RPMI7951 (cell line): ENCODE measurements at regions not wholly inside any gene's neighbourhood (a gene's known extent, or its start where the extent isn't known, plus 50 kb on each side); places are given as distances from the start of the nearest gene placed in this dataset.
"Not testable (repeated sequence)": the region's sequence is repeated elsewhere in the genome, so short reads cannot be mapped to it uniquely, and the experiment has no call there.

ENCODE experiments used
- DNase-seq: peaks from one replicate; pipeline ENCODE4 v3.0.0-alpha.2; 2012; ENCODE audit warnings: low read depth

DNA sequence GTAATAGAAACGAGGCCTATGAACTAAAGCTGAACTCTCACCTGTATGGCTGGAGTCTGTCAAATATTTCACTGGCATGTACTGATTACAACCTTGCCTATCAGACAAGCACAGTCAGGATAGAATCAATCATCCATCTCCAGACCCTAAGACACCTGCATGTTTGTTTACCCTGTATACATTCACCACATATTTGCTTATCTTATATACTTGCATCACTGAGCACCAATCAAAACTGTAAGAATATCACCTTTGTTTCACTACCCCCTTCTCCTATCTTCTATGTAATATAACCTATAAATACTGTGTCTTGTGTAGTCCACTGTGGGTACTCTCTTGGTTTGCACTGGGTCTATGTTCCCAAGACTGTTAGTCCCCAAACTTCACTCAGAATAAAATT lies 1085.7 kb downstream of the TAF11L14 start:
- DNase-seq: no peak

DNA sequence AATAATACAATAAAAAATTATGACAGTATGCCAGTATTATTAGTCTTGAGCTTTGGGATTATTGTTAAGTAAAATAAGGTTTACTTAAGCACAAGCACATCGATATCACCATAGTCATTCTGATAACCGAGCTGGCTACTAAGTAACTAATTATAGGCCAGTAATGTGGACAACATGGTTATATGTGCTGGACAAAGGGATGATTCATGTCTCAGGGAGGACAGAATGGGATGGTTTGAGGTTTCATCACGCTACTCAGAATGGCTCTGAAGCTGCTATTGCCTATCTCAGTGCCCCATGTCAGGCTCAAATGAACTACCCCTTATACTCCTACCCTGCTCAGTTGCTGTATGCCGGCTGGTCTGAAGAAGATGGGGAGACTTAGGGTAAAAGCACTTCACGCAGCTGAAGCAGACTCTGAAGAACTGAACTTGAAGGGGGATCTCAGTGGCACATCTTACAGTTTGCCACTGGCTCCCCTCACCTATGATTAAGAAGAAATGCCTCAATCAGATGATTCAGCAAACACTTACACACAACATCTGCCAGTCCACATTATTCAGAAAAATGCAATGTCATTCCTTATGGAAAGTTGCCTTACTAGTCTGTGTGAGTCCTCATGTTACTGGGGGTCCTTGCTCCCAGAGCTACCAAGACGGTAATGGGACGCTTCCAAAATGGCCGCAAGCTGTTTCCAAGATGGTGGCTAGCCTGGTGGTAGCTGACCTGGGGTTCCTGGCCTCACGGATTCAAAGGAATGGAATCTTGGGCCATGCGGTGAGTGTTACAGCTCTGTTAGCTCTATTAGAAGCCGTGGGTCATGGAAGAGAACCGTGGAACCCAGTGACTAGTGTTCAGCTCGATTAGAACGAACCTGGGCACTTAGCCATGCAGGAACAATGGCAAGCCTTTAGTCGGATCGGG lies 1098.6 kb downstream of the TAF11L14 start:
- peak; percentile 13 for DNase-seq

DNA sequence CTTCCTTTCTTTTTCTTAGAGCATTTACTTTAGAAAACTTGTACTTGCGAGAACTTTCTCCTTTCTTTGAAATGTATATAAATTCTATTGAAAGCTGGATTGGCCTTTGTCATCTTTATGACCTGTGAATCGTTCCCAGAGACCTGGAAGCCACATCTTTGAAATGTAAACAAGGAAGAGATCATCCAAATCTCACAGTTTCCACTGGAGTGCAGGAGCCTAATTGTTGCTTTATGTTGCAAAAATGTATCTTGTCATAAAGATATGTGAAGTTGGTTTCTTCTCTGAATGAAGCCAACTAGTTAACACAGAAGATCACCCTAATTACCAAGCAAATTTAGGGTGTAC lies 1101.8 kb downstream of the TAF11L14 start:
- DNase-seq: no peak

DNA sequence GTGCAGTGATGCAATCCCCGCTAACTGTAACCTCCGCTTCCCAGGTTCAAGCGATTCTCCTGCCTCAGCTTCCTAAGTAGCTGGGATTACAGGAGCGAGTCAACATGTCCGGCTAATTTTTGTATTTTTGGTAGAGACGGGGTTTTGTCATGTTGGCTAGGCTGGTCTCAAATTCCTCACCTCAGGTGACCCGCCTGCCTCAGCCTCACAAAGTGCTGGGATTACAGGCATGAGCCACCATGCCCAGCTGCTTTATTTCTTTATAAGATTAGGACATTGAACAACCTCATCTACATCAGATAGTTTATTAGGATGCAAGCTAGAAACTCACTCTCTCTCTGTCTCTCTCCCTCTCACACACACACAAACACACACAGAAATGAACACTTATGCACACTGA lies 1102.5 kb downstream of the TAF11L14 start:
- DNase-seq: not testable (repeated sequence)

DNA sequence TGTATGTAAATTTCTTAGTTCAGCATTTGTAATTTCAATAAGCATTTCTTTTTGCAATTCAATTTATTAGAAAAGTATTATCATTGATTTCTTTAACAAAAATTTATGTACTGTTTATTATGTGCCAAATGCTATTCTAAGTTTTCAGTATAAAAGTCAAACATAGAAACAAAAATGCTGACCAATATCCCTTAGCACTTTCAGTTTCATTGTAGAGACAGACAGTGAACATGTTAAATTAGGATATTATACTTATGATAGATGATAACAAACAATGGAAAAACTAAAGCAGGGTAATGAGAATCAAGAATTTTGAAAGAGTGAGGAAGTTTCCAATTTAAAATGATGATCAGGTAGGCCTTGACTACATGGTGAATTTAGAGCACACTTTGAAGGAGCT lies 1106.0 kb downstream of the TAF11L14 start:
- DNase-seq: no peak

DNA sequence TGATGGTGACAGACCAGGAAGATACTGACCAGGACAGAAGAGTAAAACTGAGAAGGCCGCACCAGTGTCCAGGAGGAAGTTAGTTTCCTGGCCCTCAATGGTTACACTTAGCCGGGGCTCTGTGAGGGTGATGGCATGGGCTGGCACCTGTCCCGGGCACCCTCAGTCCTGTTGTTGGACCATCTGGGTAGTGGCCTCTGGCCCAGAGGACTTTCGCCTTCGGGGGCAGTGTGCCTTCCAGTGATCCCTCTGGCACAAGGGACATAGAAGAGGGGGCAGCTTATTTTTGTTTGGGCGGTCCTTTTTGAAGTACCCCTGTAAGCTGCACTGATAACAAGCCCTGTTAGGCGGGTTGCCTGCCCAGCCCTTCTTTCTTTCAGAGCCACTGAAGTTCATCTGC lies 1108.6 kb downstream of the TAF11L14 start:
- DNase-seq: no peak

DNA sequence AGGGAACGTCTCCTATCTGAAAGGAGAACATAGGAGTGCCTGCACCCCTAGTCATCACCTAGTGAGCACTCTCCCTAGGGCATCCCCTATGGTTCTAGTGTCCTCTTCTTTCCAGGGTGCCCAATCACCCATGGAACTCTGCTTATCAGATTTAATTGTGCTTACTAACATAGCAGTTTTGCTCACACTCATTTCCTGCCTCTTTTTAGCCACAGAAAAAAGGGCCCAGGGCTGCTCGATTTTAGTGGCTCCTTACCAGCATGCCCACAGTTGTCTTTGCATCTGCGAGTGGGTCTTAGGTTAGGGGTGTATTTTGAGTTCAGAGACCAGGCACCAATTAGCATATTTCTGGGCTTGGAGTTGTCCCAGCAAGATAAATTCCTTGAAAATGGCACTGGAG lies 1110.2 kb downstream of the TAF11L14 start:
- peak; percentile 2 for DNase-seq

DNA sequence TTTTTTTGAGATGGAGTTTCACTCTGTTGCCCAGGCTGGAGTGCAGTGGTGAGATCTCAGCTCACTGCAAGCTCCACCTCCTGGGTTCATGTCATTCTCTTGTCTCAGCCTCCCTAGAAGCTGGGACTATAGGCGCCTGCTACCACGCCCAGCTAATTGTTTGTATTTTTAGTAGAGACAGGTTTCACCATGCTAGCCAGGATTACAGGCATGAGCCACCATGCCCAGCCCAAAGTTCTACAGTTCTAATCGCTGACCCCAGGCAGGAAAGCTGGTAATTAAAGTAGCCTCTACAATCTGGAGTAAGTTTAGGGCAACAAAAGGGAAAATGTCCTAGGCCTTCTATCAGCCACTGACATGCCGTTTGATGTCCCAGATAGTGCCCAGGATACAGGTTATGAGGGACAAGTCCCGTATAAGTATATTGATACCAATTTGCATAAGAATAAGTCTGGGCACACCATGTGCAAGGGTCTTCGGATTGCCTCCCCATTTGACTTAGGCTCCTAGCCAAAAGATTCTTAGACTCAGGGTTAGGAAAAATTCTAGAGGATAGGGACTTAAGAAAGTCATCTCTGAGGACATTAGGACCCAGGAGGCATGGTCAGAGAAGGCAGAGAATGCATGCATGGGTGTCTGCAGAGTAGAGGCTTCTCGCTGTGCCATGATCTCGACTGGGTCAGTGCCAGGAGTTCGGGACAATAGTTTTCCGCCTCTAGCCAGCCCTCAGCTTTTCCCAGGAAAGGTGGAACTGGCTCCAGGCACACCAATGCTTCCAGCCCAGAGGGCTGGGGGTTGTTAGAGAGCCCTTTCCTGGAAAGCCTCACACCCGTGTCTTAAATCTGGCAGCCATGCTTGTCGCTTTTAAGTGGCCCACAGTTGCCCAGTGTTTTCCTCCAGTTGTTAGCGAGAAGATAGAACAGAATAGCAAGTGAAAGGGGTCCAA lies 1111.1 kb downstream of the TAF11L14 start:
- peak; percentile 55 for DNase-seq

DNA sequence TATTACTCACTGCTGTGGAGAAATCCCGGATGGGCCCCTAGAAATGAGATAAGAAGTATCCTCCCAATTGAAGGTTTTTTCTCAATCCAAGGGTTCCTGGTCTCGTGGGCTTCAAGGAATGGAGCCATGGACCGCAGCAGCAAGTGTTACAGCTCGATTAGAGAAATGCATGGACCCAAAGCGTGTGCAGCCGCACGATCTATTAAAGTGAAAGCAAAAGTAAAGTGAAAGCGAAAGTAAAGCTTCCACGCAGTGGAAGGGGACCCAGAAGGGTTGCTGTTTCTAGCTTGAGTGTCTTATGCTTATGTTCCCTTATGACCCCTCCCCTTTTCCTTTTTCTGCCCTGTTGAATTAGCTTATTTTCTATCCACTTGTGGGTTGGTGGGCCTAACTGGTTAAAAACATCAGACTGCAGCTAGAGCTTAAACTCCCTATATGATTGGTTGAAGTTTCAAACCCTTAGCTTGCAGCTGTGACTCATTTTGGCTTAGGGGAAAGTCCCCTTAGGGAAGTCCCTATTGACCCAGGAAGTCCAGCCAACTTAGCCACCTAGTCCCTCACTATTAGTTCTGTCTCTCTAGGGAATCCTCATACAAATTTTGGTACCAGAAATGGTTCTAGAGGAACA lies 1111.8 kb downstream of the TAF11L14 start:
- peak; percentile 79 for DNase-seq

DNA sequence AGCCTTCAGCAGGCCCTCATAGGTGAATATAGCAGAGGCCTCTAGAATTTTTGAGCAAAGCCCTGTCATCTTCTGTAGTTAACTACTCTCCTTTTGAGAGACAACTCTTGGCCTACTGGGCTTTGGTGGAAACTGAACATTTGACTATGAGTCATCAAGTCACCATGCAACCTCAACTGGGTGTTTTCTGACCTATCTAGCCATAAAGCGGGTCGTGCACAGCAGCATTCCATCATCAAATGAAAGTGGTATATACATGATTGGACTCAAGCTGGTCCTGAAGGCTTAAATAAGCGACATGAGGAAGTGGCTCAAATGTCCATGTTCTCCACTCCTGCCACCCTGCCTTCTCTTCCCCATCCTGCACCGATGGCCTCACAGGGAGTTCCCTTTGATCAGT lies 1115.5 kb downstream of the TAF11L14 start:
- no peak for DNase-seq

DNA sequence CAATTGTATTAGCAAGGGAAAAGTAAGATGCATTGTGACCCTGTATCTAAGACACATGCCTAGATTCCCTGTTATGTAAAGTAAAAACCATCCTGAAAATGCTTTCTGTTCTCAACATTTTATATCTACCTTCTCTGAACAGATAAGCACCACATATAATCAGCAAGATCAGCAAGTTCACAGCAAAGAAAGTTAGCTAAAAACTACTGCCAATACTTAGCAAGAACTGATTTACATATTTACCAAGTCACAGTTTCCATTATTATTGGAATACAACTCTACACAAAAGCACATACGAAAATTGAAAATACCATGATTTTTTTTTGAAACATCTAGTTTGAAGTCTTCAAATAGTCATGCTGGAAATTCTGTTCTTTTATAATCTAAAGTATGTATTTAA lies 1118.1 kb downstream of the TAF11L14 start:
- no peak for DNase-seq

DNA sequence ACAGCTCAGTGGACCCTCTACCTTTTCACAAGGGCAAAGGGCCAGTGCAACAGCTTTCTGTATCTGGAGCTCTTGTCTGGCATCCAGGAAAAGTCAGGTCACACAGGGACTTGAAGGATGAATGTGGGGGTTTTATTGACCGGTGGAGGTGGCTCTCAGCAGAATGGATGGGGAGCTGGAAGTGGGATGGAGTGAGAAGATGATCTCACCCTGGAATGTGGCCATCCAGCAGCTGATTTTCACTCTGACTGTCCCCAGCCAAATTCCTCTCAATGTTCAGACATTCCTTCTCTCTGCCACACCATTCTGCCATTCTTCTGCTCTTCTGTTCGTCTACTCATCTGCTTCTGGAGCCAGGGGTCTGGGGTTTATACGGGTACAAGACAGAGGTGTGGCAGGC lies 1119.9 kb downstream of the TAF11L14 start:
- no peak for DNase-seq

DNA sequence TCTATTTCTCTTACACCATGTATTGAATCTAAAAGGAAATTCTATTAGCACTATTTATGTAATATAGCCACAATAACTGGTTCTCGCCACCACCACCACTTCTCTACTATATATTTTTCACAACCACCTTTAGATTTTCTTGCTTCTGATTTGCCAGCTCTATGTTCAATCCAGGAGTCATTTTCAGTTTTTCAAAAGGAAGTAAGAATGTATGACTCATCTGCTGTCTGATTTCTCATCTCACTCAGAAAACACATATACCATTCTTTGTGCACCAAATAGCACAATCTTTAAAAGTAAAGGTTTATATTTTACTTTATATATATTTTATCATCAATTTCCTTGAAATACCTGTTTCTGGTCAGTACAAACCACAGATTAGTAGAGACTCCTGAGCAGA lies 1127.5 kb downstream of the TAF11L14 start:
- DNase-seq: peak; percentile 26

DNA sequence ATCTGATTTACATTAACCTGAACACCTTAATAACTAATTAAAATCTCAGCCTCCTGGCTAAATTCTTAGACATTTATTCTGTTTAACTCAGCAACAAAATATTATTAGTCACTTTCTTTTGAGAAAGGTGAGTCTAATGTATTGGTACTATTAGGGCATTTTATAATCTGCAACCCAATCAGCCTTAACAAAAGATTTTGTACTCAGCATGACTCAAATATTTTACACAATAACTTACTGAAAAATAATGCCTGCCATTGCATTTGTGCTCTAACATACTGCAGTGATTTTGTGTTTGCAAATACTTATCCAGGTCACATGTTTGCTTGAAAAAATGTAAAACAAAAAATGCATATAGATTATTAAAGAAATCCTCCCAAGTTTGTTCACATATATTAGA lies 1129.9 kb downstream of the TAF11L14 start:
- DNase-seq: no peak

DNA sequence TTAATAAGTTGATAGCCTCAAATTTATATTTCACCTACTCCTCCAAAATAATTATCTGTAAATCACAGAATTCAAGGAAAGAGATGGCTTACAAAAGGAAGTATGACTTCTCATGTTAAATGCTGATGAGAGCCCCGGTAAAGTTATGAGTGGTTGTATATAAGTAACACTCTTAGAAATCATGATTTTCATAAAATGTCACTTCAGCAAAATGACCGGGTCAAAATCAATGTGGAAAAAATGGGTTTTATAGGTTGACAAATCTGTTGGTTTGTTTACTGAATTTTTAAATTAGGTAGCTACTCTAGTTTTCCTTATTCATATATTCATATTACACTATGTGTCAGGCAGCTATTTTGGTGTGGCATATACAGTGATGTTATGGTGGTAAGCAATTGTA lies 1131.0 kb downstream of the TAF11L14 start:
- no peak for DNase-seq

DNA sequence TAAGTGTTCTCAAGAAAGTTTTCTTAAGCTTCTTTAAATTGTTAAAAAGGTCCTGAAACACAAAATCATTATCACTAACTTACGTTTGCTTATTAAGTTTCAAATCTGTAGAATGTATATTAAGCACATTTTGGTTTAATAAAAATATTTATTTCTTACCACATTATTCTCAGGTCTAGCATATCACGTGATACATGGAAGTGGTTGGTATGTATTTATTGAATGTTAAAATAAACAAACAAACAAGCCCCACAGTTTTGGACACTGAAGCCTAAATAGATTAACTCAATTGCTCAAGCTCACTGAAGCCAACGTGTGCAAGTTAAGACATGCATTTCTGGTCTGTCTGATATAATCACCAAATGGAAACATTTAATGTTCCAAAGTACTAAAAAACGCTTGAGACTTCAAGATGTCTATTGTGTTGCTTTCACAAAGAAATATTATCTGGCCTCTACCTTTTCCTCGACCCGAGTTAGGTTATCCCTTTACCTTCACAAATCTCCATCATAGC lies 1136.9 kb downstream of the TAF11L14 start:
- DNase-seq: no peak

DNA sequence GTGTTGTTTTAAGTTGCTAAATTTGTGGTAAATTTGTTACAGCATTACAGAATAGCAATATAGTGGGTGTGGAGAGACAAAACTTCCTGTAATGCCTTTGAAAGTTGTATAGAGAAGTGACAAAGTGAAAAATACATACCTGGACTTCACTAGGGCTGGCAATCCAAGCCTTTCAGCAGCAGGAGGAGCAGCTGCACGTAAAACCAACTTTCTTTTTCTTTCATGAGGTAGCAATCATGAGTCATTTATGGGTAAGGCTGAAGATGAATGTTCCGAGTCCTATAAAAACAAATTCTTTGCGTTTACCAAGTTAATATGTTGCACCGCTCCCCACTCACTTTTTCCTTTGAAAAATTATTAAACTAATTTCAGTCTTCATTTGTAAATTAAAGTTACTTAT lies 1138.2 kb downstream of the TAF11L14 start:
- peak; percentile 35 for DNase-seq

DNA sequence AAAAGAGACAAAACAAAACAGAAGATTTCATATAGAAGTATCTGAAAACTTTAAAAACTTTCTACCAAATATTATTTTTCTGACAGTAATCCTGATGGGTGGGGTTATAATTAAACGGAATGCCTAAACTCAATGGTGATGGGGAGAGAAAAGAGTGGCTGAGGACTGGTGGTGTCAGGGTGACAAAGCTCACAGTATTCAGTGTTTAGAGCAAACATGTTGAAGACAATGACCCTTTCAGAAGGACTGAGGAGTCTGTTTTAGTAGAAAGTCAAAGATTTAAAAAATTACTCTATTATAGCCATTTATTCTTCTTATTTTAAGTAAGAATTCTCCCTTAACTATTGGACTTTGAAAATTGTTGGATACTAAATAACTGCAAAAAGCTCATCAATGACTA lies 1144.0 kb downstream of the TAF11L14 start:
- DNase-seq: no peak

DNA sequence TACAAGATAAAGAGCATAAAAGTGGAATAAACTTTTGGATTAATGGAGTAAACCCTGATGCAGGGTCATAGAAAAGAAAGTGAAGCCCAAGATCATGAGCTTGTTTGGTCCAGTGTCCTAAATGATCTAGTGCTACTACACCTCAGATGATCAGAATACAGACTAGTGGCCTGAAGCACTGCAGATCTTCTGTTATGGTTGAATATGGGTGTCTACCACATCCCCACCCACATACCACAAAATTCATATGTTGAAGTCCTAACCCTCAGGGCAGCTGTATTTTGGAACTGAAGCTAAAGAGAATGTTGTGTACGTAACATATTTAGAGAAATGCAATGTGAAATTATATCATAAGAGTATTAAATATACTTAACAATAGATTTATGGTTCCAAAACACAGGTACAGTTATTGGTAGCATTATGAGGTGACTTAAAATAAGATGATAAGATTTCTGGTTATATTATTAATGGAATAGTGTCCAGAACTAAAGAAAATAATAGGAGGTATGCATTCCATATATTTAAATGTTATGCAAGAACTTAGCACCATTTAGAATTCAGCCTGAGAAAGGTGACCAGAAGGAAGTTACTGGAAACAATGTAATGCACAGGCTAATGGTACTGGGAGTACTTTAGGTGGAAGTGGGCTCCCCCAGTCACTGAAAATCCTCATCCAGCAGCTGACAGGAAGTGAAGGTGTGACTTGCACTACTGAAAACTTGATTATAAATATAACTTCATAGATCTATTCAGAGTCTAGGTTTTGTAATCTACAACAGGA lies 1155.1 kb downstream of the TAF11L14 start:
- DNase-seq: no peak

DNA sequence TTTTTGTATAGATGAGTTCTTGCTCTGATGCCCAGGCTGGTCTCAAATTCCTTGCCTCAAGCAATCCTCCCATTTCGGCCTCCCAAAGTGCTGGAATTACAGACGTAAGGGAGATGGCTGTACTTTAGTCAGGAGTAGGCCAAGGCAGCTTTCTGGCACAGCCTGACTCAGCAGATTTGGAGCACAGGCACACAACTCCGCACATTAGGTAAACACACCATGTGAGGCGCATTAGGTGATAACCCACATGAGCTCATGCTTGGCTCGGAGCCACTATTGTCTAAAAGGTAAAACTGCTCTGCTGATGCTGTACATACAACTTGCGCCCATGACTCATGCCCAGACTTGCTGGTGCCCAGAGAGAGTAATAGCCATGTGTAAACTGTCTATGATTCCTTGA lies 1157.9 kb downstream of the TAF11L14 start:
- DNase-seq: peak; percentile 47

DNA sequence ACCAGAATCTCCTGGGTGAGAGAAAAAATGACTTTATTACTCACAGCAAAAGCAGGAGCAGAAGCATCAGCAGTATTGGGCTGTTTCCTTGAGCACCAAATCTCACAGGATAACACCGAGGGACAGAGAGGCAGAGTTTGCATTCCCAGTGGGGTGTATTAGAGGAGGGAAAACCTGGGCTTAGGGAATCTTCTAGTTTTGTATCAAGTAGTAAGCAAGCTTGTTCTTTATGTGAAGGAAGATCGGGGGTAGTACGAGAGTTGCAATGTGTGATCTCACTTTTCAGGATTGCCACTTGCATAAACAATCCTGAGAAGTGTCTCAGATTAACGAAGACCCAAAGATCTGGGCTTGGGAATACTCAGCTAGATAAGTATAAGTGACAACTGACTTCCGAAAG lies 1163.0 kb downstream of the TAF11L14 start:
- DNase-seq: no peak
